NCI-H446 (cell line): ENCODE measurements at regions not wholly inside any gene's neighbourhood (a gene's known extent, or its start where the extent isn't known, plus 50 kb on each side); places are given as distances from the start of the nearest gene placed in this dataset.
"Not testable (repeated sequence)": the region's sequence is repeated elsewhere in the genome, so short reads cannot be mapped to it uniquely, and the experiment has no call there.

ENCODE experiments used
- DNase-seq, 2 experiments: peaks; one replicate each; lab custom pipeline; 2025; lab: John Stamatoyannopoulos, UW

- DNase-seq, result no peak
These were observed 376.4 kb upstream of the FAM98A start for GRCh38 chr2:33975498-33975897.

- no peak for DNase-seq
These were observed 368.0 kb upstream of the FAM98A start for GRCh38 chr2:33967103-33967502.

DNA sequence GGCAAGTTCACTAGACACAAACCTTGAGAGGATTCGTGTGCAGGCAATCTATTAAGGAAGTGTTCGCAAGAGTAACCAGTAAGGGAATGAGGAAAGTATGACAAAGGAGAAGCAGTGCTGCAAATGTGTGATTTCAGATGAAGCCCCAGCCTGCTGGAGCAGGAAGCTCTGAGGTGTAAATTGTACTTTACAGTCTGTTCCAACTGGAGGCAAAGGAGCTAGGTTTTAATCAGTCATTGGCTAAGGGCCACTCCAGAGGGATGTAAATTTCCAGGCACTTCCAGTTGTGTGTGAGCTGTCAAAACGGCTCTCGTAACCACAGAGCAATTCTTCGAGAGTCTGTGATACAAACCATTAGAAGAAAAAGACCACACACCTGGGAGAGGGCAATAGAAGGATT lies 359.5 kb upstream of the FAM98A start:
- DNase-seq, result no peak

GRCh38 chr2:33949371-33949770 lies 350.3 kb upstream of the FAM98A start:
- DNase-seq, result no peak

DNA sequence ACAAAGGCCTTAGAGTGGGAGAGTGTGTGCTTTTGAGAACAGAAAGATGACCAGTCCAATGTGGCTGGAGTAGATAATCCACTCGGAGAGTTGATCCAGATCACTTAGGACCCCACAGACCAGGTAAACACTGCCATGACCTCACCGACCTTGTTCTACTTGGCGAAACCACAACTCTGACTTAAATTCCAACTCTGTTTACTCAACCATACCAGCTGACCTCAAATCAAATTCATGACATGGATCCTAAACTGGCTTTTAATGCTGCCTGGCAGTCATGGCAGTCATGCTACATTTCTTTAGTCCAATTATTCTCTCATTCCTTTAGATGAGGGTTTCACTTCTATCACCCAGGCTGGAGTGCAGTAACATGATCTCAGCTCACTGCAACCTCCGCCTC lies 347.1 kb upstream of the FAM98A start:
- no peak for DNase-seq

- no peak for DNase-seq
These were observed 334.1 kb upstream of the FAM98A start for GRCh38 chr2:33933203-33933602.

DNA sequence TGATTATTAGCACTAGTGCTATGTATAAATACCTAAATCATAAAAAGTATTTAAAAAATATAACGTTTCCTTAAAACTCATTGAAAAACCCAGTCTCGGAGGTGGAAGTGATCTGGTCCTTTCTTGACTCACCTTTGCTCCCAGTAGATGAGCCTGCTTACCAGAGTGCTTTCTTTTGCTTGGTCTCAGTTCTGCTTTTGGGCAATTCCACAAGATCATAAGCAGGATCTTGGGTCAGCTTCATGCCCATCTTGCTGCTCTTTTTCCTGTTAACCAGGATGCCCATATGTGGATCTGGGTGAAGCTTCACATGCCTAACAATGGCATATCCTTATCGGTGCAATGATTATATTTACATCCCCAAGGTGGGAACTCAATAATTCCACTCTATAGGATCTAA lies 332.1 kb upstream of the FAM98A start:
- no peak for DNase-seq

GRCh38 chr2:33929467-33929866 lies 330.4 kb upstream of the FAM98A start:
- DNase-seq, result no peak

DNA sequence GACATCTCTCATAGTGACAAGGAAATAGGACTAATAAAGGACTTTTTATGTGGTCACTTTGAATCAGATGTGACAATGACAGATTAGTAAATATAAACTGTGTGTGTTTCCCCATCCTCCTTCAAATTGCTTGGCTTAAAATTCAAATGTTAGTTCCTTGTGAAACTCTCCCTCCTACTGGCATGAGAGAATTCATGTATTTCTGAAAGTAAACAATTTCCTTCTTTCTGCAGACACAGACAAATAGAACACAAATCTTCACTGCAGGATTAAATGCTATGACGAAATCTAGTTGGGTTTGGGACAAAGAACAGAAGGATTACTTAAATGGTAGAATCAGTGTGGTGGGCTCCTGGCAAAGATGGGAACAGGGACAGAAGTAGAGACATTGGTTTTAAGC lies 328.7 kb upstream of the FAM98A start:
- no peak for DNase-seq

DNA sequence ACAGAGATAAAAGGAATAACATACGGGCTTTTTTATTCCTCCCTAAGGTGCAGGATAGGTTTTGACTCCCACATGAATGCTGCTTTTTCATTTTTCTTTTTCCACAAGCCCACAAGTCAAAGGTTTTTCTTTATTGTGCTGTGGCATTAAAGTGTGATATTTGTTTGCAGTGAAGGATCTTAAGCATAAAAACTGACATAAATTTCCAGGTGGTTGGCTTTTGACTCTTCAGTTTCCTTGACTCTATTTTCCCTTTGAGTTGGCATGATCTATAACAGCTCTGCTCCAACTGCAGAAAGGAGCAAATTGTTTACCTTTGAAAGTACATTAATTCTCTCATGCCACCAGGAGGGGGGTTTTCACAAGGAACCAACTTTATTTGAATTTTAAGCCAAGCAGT lies 326.2 kb upstream of the FAM98A start:
- DNase-seq, result no peak

DNA sequence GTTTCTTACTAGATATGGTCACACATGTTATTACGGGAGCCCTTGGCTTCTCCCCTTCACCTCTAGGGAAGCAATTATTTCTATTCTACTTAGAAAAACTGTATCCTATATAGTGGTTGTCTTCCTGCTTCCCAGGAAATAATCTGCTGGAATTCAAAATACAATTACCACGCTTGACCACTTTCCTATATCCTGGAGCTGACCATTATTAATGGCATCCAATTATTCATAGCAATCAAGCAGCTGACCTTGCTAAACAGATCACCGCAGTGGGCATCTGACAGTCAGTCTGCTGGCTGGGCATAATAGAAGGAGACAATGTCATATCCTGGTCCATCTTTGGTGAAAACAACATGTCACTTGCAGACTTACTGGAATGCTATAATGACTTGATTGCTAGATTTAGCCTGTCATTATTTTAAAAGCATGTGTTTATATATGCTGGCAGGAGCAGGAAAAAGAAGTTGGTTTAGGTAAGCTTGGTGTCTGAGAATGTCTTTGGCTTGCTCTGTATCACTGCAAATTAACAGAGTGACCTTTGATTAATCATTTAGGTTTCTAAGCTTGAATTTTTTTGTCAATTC lies 325.6 kb upstream of the FAM98A start:
- DNase-seq, result no peak

DNA sequence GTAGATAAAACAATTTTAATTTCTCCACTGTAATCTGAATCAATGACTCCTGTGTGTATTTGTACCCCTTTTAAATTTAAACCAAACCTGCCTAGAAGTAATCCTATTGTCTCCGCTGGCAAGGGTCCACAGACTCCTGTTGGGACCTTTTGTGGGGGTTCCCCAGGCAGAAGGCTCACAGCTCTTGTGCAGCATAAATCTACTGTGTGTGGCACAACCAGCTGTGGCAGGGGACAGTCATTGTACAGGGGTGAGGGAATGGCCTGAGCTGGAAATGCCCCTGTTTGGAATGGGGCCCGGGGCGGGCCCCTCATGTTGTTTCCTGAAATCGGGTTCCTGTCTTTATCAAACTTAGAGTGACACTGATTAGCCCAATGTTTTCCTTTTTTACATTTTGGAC lies 318.2 kb upstream of the FAM98A start:
- DNase-seq, result no peak

DNA sequence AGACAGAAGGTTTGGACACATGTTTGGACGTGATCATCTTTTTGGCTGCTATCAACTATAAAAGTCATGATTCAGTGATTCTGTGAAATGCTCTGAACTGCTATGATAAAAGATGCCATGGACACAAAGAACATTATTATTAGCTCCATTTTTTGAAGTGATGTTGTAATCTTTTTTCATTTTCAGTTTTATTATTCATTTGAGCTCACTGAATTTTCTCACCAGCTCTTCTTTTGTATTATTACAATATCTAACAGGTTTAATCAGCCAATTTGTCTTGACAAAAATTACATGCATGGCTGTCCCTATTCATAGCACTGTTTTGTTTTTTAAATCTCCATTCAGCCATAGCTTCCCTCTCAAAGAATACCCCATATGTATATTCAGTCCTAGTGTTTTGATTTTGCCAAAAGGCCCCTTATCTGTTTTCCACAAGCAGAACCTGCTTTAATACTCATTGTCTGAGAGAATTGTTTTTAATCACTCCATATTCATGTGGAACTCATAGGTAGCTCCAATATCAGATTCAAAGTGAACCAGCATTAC lies 314.0 kb upstream of the FAM98A start:
- no peak for DNase-seq

- no peak for DNase-seq
These were observed 312.2 kb upstream of the FAM98A start for GRCh38 chr2:33911327-33911726.

DNA sequence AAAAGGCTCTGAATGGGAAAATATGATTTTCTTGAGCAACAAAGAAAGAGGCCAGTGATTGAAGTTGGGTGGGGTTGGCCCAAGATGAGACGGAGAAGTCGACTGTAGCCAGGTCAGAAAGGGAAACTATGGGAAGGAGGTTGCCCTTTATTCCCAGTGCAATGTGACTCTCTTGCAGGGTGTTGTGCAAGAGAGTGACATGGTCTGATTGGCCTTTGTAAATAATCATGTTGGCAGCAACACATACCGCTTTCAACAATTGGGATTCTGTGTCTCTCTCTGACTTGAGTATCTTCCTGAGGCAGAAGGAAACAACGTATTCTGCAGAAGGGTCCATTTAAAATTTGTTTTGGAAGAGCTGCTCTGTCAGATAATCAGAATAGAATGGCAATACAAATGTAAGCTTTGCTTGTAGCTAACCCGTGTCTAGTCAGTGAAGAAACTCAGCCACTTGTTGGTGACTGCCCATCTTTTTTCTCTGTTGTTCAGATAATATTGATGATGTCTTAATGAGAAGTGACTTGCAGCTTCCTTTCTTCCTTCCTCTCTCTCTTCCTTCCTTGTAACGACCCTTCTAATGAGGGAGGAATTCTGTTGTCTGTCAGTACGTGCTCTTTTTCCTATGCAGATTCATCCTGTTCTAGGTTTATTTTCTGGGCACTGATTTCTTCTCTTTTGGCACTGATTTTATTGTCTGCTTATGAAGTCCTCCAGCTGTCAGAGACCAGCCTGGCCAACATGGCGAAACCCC lies 311.0 kb upstream of the FAM98A start:
- no peak for DNase-seq

DNA sequence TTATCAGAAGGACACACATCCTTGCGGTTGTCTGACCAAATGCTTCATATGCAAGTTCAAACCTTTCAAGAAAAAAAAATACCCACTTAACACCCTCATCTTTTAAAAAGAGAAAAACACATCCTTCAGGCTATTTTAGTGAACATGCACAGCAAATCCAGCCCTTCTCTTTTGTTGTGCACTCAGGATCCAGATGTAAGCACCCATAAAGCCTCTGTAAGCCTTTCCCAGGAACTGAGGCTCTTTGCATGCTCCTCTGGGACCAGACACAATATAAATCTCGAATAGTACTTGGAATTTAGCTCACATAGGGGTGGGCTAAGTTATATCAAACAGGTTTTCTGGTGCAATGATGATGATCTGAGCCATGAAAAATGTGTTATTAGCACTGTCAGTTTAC lies 308.8 kb upstream of the FAM98A start:
- no peak for DNase-seq

GRCh38 chr2:33906129-33906528 lies 307.0 kb upstream of the FAM98A start:
- DNase-seq, result not testable (repeated sequence)

DNA sequence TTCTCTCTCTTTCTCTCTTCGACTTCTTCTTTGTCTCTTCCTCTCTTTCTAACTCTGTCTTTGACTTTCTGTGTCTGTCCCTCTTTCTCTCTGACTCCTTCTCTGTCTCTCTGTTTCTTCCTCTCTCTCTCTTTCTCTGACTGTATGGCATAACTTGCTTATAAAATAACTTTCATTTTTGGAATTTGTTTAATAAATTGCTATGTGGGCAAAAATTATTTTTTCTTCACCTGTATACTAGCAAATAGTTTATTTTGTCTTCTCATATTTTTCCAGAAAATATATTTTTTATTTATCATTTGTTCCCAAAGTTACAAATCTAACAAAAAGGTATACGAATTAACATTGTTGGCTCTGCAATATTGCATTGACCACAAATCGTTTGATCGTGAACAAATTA lies 305.7 kb upstream of the FAM98A start:
- DNase-seq, result no peak

- no peak for DNase-seq
These were observed 304.6 kb upstream of the FAM98A start for GRCh38 chr2:33903701-33904100.

DNA sequence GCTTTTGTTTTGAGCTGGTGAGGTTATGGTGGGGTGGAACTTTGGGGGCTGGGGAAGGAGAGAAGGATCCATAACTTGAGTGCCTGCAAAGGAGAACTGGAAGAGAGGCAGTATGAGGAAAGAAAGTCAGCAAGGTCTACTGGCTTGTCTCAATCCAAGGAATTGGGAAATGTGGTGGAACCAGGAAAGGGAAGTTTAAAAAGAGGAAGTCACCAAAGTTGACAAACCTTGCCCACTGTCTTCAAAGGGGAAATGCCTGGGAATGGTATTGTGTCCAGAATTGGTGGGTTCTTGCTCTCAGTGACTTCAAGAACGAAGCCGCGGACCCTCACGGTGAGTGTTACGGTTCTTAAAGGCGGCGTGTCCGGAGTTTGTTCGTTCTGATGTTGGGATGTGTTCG lies 304.1 kb upstream of the FAM98A start:
- no peak for DNase-seq

DNA sequence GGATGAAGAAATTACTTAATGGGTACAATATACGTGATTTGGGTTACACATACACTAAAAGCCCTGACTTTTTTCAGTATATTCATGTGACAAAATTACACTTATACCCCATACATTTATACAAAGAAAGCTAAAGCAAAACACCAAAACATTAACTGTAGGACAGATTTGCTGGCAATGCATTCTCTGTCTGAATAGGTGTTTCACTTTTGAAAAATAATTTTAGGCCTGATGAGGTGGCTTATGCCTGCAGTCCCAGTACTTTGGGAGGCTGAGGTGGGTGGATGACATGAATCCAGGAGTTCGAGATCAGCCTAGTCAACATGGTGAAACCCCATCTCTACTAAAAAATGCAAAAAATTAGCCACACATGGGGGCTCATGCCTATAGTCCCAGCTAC lies 301.5 kb upstream of the FAM98A start:
- DNase-seq, result no peak

DNA sequence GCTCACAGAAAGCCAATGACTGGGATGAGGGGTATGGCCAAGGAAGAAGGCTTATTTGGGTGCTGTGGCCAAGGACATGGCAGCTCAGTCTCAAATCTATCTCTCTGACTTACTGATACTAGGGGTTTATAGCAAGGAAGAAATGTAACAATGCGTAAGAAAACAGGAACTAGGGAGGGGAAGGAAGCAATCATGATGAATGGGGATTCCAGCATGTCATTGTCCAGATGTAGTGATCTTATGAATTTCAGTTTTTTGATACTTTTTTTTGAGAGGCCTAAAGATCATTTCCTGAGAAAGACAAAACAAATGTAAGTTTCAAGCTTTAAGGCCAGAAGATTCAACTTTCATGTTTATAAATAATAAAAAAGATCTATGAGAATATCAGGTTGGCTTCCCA lies 298.6 kb upstream of the FAM98A start:
- no peak for DNase-seq

DNA sequence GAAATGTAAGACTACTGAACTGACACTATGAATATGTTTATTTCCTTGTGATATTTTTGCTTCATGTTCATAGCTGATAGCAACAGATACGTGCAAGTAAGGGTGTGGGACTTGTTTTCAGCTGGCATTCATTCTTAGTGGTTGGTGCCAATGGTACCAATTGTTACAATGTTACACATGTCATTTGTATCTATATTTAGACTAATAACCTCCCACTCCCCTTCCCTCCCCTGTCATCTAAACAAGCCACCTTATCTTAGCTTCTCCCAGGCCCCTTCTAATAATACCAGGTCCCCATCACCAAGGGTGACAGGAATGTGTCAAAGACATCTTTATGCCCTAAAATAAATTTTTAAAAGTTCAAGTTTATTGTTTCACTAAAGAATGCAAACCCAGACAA lies 294.7 kb upstream of the FAM98A start:
- no peak for DNase-seq

DNA sequence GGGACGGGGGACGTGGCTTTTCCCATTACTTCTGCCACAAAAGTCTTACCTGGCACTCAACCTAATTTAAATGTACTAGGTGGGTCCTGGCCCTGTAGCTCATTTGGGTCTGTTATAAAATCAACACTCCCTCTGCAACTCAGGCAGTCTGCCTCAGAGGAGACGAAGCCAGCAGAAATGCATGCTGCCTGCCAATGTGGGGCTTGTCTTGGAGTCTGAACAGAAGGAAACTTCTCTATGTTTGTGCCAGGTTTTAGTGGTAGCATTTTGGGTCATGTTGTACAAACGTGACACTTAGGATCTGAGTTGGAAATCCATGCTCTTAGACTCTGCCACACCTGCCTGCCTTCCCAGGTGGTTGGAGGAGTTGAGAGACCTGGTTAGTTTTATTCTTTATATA lies 292.5 kb upstream of the FAM98A start:
- DNase-seq, result no peak
